EH (cell line): ENCODE measurements at regions not wholly inside any gene's neighbourhood (a gene's known extent, or its start where the extent isn't known, plus 50 kb on each side); places are given as distances from the start of the nearest gene placed in this dataset.

Experiments used
- DNase-seq: peaks from one replicate; pipeline ENCODE4 v3.0.0-alpha.2; 2015; ENCODE audit warnings: low read depth

DNA sequence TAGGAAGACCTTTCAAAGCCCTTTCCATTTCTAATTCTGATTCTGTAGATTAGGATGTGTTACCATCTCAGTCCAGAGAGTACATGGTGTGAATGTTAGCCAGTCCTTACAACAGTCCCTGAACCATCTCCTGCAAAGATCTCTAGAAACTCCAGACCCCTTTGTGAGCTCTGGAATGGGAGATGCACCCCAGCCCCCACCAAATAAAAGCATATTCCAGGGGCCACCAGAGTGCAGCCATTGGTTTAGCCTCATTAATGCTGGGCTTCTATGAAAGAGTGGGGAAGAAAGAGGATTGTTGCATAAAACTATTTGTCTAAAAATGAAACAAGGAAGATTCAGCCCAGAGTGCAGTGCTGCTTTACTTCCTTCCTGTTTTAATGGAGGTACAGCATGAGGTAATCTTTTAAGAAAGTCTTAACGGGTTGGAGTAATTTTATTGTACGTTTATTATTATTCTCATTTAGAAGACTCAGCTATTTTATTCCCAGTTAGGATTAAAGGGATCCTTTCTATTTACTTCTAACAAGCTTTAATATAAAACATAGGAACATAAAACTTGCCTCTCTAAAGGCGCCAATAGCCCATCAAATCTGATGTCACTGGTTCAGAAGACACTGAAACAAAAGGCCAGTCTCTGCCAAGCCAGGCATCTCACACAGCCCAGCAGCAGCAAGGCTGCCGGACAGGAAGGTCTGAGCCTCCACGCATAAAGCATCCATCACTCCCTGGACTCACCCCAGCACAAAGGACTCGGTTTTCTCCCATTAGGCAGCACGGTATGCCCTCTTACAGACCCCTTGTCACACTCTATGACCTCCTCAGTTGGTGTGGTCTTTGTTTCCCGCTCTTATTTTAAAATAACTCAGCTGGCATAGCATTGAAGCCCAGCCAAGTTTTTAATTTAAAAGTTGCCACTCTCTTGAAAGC, 203.9 kb upstream of the BLID start:
- no peak for DNase-seq

DNA sequence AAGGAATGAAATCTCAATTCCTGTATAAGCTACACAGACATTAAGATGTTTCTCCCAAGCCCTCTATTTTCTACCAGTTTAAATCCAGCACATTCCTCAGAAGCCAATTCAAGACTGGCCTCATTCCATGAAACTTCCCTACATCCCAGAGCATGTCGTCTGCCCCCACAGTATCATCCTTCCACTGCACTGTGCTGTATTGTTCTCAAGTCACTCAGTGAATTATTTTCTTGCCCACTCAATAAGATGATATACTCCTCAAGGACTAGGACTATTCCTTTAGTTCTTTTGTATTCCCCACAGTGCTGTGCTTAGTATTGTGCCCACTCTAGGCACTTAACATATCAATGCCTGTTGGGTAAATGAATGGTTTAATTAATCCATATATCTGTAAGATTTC, 203.1 kb upstream of the BLID start:
- peak; percentile 18 for DNase-seq

DNA sequence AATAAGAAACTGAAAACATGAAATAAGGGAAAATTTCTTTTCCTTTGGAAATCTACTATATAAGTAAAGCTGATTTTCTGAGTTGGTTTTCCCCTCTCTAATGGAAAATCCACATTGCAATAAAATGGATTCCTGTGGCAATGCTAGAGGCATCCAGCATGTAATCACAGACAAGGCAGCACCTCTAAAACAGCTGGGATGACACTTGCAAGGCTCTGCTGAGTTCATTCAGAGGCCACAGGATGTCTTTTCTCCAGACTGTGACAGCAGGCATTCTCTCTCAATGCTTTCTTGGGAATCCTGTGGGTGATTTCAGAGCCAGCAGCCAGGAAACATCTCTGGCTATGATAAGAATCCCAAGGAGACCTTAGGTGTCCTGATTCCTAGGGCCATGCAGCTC, 201.3 kb upstream of the BLID start:
- DNase-seq = peak; percentile 59

DNA sequence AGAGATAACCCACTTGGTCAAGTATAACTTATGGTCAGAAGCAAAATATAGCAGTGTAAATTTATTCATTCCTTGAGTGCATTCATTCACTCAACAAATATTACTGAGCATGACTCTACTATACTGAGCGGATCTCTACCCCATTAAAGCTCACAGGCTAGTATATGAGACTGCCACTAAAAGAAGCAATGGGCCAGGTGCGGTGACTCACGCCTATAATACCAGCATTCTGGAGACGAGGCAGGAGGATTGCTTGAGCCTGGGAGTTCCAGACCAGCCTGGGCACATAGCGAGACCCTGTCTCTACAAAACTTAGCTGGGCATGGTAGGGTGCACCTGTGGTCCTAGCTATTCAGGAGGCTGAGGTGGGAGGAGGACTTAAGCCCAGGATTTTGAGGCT, 197.6 kb upstream of the BLID start:
- DNase-seq = no peak

DNA sequence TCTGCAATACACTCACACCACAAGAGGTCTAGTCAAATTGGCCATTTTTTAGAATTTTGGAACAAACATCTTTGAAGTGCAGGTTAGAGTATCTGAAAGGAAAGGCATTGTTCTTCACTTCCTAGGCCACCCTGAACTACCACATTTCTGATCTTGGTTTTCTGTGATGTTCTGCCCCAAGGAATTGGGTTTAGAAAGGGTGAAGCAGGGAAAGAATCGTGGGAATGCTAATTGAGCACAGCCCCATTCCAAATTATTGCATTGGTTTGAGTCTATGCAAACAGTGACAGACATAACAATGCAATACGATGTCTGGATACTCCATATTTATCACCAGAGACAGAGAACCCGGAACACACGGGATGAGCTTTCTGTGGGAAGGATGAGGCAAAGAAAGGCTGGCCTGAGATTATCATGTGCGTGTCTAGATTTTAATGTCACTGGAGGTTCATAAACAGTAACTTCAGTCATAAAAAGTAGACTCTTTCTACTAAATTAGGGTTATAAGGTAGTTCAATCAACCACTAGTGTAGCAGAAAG, 195.3 kb upstream of the BLID start:
- DNase-seq = no peak

DNA sequence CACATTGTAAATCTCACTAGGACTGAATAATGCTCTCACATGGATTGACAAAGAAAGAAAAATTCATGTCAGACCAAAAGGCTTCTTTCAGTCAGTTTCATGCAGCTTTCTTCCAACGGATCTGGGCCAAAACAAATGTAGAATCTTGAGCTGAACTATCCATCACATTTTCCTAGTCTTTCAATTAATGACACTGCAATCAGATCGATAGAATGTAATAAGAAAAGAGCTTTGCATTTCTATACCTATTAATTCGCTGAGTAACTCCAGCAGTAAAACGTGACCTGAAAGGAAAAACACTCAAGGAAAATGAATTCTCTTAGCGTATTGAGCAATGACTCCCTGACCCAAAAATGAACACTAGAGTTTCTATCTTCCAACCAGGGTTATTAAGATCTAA, 194.8 kb upstream of the BLID start:
- DNase-seq = no peak

DNA sequence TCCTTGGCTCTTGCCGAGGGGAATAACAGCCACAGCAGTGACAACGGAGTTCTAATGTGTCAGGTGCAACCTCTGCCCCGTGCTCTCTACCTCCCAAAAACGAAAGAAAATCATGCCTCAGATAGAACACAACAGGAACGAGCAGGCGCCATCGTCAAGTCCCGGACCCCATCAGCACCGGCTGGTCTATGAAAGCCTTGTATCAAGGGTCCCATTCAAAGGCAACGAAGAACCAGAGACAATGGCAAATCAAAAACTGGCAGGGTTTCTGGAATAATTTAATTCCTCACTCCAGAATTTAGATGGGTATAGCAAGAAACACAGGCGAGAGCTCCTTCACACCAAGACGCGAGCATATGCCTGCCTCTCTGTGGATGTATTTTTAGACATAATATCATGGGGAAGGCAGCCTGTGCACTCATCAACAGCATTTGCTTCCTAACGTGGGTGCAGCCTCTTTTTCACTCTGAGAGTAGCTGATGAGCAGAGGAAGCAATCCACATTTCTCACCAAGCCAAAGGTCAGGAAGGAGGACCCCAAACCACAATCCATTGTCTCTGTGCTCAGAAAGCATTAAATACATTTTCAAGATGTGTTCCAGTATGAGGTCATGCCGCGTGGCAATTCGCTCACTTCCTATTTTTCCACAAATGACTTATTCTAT, 193.4 kb upstream of the BLID start:
- no peak for DNase-seq

DNA sequence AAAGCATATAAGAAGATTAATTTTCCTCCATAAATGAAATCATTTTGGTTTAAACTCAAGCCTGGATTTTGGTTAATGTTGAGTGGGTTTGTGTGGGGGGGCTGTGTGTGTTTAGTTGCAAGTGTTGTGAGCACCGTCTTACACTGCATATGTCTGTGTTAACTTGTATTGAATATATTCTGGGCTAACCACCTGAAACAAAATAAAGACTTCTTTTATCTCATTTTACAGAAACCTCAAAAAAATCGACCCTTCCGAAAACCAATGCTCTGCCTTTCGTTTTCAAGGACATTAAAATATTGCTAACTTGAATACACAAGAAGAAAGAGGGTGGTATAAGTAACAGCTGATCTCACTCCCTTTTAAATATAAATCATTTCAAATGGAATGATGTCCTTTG, 192.2 kb upstream of the BLID start:
- no peak for DNase-seq

DNA sequence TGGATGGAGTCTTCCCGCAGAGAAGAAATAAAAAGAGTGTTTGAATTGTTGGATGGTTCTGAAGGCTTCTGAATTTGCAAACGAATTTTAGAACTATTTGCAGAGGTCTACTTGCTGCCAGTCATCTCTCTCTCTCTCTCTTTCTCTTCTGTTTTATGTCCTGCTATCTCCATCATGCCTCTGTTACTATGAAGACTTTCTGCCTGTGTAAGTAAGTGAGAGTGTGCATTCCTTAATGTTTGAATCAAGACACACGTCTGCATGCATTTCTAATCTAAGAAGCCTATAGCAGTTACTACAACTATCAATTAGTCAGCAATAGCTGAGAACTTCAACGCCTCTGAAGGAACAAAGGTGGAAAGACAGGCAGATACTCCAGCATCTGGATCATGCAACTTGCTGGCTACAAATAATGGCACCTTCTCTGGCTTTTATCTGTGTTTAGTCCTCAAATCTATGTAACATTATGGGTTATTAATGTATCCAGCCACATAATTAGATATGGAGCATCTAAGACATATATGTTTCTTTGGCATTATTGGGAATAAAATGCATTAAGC, 191.5 kb upstream of the BLID start:
- DNase-seq = no peak

DNA sequence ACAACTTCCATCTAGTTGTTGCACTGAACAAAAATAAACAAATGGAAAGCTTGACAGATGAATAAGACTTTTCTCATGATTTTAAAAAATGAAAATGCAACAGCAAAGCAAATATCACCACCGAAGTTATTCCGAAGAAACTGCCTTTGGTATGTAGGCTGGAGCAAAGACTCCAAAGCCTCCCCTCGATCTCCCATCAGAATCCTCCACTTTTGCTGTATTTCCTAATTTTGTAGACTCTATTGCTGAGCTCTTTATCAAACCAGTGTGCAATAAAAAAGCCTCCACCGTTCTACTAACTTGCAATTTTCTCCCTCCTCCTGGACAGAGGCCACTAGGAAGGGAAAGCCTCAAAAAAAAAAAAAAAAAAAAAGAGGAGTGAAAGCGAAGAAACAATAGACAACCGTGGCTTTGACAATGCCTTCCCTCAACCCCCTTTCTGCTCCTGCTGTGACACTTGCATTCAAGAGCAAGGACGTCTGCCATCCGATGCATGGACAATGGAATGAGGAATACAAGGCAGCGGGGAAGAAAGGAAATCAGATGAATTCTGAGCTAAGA, 190.9 kb upstream of the BLID start:
- DNase-seq = no peak

DNA sequence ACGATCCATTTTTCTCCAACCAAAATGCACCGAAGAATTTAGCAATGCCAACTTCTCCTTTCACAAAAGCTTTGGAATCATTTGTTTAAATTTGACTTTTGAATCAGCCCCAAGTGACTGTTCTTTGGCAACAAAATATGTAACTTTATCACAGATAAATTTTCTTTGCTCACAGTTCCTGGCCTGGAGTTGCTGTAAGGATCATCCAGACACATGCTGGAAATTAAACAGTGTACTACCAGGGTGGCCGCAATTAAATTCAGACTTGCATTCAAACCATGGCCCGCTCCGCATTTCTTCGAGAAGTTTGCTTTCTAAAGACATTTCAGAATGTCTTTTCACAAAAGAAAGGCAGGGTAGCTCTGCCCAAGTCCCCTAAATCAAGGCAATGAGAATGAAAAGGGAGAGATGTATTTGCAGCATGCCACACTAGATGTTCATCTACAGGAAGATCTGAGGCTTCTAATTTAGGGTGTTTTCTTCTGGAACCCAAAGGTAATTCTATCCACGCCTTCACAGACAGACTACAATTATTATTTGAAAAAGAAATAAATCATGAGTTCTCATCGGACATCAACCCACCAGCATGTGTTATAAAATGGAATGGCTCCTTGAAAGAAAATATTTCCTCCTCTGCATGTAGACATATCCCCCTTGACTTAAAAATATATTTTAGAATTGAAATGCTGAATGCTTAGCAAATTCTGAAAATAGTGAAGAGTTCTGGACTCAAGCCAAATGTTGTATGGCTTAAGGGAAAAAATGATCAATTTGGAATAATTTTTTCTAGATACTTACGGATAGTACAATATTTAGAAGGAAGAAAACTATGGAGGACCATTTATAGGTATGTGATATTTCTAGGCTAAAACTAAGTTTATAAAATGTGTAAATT, 189.7 kb upstream of the BLID start:
- no peak for DNase-seq

DNA sequence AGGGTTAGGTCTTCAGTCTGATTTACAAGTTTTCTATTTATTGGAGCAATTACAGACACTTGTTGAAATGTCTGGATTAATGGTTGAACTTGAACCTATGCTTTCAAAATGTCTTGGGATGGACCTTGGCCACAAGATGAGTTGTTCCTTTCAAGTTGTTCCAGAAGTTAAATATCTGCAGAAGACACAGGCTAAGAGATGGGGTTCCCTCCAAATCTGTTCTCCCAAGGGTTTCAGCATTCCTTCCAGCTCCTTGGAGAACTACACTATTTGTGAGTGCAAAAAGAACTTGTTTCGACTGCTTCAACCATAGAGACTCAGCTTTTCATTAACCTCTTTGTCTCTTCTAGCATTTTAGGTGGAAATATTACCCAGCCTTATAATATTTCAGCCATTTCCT, 189.0 kb upstream of the BLID start:
- DNase-seq = no peak

DNA sequence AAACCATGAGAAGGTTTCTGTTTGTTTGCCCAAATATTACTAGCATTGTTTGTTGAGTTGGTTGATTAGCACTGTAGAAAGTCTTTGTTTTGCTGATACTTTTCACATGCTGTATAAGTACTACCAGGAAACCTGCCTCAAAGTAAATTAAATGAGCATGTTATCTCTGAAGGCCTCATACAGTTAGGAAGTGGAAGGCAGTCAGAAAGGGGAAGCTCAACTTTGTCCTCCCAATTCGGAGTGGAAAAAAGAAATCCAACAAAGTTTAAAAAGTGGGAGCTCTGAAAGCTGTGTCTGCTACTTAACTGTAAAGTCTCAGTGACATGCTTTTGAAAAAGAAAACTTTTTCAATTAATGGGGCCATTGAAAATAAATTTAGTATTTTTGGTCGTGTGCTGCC, 188.3 kb upstream of the BLID start:
- no peak for DNase-seq

DNA sequence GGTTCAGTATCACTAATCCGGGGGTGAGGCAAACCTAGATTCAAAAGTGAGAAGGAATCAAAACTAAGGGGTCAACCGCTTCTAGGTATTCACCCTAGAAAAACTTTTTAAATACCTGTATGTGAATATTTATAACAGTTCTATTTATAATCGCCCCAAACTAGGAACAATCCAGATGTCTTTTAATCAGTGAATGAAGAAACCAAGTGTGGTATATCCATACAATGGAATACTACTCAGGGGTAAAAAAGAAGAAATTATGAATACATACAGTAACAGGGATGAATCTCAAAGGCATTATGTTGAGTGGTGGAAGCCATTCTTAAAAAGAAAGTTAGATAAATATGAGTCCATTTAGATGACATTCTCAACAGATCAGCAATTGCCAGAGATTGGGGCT, 178.0 kb upstream of the BLID start:
- DNase-seq = no peak

DNA sequence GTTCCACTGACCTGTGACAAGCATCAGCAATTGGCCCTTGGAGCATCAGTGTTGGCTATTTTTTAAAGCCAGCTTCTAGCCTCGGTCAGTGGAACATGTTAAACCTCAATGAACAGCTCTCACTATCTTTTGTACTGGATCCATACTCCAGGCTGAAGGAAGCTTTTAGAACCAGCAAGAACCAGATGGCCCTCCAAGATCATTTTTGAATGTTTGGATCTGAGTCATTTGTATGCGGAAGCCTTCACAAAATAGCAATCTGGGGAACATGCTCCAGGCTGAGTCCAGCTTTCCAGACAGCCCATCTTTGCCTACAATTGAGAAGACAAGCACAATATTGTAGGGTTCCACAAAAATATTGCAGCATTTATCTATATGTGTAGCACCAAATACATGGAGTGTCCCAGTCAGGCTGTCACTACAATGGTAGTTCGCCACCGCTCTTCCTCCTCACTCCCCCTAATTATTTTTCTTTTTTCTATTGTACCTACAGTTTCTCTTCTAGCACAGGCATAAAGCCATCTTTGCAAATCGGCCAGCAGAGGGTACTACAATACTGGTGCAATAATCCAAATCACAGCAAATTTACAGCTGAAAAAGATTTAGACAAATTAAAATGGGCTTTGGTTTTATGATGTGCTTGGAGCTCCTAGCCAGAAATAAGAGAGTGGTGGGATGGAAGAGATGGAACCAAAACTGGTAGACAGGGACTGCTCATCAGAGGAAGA, 177.4 kb upstream of the BLID start:
- DNase-seq = peak; percentile 11

DNA sequence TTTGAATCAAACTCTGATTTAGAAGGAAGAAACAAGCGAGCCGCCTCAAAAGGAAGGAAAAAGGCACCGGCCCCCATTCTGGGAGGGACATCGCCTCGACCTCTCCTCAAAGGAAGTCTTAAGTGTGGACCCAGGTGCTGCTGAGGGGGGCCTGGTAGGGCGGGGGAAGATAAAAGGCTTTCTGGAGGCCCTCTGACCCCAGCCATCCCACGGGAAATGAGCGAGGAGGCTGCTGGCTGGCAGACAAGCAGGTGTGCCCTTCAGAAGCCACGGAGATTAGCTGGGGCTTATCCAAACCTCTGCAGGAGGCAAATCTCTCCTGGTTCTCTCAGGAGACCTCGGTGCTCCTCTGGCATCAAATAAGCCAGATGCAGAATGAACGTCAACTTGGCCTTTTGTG, 171.4 kb upstream of the BLID start:
- DNase-seq = no peak

DNA sequence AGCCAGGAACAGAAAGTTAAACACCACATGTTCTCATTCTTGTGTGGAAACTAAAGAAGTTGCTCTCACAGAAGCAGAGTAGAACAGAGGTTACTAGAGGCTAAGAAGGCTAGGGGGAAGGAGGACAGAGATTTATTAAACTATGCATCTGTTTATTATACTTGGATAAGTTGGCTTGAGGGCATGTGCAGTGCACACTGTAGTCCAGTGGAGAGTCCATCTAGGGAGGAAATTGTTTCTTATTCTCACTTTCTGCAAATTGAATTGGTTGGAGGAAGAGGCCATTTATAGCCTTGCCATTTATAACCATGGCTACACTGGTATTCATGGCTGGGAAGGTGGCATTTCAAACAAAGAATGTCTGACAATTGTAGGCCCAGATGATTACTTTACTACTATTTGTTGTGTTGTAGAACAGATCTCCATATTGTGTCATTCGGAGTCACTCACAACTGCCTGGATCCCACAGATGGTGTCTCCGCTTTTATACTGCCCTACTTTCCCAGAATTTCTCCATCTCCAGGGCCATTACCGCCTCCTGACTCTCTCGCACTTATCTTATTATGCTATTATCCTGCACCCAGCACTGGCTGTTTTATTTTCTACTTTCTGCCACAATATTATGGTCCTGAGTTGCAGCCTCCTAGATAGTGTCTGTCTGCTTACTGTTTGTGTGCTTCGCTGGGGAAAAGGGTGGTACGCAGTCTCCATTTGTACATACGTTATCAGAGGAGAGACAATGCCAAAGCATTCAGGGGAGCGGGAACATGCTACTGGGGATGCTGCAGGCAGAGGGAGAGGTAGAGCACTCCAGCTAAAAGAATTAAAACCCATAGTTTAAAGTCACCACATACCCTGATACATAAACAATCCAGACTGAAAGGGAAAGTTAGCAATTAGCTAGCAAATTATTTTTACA, 169.3 kb upstream of the BLID start:
- DNase-seq = peak; percentile 40

DNA sequence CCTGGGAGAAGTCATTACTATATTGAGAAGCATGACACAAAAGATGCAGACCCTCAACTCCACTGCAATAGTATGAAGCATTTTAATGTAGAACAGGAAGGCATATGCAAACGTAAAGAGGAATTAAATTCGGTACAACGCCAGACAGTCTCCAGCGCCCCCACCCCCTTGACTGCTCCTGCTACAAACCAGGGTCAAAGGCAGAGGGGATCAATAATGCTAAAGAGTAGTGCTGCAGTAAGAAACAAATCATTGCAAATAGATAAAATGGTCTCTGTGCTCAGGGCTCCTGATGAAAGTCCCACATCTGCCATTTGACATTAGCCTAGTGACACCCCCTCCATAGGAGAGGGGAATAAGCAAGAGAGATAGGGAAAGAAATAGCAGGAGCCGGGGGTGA, 164.9 kb upstream of the BLID start:
- no peak for DNase-seq

DNA sequence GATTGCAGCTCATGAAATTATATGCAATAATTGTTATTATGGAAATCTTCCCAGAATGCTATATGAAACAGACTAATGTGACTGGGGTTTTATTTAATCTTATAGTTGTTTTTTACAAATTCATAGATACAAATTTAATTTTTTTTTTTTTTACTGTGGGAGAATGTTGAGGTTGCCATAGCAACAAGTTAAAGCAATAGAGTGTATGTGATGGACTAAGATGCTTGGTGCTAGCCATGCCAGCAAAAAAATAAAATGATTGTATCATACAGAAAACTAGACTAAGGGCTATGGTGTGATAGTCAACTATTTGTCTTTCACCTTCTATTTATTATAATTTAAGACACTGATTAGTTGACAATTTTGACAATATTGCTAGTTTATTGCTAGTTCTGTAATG, 163.2 kb upstream of the BLID start:
- no peak for DNase-seq

DNA sequence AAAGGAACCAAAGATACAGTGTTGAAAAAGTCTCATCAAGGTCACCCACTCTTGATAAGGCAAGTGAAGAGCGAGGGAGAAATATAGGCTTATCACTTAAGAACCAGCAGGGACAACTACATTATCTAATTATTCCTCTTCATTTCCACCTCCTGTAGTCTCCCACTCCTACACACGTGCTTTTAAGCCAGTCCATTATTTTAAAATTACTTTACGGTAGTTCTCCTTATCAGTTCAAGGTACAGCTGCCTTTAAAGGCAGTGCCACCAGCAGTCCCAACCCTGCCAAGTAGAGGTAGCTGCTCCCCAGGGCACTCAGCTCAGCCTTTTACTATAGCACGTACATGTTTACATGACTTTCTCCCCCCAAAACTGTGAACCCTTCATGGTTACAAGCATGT, 161.5 kb upstream of the BLID start:
- DNase-seq = no peak
